NB4 (cell line): ENCODE measurements at regions not wholly inside any gene's neighbourhood (a gene's known extent, or its start where the extent isn't known, plus 50 kb on each side); places are given as distances from the start of the nearest gene placed in this dataset.
A peak's percentile ranks its signal among the peaks of the same experiment; 100 is the strongest.

Source experiments
- DNase-seq: peaks from one replicate; pipeline ENCODE4 v3.0.0; 2010; ENCODE audit warnings: low read depth
- H3K4me3 ChIP-seq: one replicate; pipeline ENCODE4 v1.5.1; 2011; ENCODE audit warnings: mild to moderate bottlenecking, low read depth, low read length, moderate library complexity
- MYC ChIP-seq: IDR thresholded peaks from 2 replicates; pipeline ENCODE4 v1.6.1; 2011; ENCODE audit warnings: low read depth, low read length
- POLR2A ChIP-seq: IDR thresholded peaks from 2 replicates; pipeline ENCODE4 v1.6.1; 2011; ENCODE audit warnings: mild to moderate bottlenecking; ENCODE audit not compliant: insufficient read length; ENCODE audit errors: extremely low read depth
- TF ChIP-seq, protein P1 (sequence below): IDR thresholded peaks from 2 replicates; pipeline ENCODE4 v1.6.1; 2011; ENCODE audit warnings: low read depth, low read length
- TF ChIP-seq, protein P2 (sequence below): IDR thresholded peaks from one replicate; pipeline ENCODE4 v1.5.1; 2012; ENCODE audit warnings: low read depth, low read length

DNA sequence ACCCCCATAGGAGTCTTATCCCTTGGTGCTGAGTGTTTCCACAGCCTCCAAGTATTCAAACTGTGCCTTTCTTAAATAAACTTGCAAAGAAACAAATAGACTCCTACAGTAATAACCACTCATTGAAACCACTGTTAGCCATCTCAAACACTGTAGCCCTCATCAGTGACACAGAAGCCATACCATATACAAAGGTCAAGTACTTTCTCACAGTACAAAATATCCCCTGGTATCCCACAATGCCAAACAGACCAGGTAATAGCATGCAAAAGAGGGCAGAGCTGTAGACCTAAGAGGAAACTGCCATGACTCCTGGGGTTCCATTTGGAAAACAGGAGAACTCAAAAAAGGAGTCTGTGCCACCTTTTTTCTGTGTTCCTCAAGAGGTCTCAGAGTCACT lies 173.8 kb upstream of the PPP1R2C start:
- no peak overlapping the region for H3K4me3 ChIP-seq
- TF ChIP-seq, protein P1, sequence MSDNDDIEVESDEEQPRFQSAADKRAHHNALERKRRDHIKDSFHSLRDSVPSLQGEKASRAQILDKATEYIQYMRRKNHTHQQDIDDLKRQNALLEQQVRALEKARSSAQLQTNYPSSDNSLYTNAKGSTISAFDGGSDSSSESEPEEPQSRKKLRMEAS: no peak
- no peak for DNase-seq

DNA sequence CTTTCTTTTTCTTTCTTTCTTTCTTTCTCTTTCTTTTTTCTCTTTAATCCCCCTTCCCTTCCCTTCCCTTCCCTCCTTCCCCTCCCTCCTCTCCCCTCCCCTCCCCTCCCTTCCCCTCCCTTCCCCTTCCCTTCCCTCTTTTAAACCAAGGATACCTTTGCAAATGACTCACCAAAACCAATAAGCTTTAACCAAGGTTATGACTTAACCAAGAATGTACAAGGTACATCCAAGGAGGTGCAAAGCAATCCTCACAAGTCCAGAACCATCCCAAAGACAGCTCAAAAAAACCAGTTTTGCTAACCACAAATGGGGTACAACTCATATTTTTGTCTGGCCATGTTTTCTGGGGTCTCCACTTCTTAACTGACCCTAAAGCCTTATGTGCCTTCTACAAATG lies 174.7 kb upstream of the PPP1R2C start:
- DNase-seq: no peak
- TF ChIP-seq, protein P2, sequence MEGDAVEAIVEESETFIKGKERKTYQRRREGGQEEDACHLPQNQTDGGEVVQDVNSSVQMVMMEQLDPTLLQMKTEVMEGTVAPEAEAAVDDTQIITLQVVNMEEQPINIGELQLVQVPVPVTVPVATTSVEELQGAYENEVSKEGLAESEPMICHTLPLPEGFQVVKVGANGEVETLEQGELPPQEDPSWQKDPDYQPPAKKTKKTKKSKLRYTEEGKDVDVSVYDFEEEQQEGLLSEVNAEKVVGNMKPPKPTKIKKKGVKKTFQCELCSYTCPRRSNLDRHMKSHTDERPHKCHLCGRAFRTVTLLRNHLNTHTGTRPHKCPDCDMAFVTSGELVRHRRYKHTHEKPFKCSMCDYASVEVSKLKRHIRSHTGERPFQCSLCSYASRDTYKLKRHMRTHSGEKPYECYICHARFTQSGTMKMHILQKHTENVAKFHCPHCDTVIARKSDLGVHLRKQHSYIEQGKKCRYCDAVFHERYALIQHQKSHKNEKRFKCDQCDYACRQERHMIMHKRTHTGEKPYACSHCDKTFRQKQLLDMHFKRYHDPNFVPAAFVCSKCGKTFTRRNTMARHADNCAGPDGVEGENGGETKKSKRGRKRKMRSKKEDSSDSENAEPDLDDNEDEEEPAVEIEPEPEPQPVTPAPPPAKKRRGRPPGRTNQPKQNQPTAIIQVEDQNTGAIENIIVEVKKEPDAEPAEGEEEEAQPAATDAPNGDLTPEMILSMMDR: no peak
- TF ChIP-seq, protein P1: no peak
- no peak for TF ChIP-seq POLR2A
- no peak for TF ChIP-seq MYC
- H3K4me3 ChIP-seq: no peak overlapping the region

DNA sequence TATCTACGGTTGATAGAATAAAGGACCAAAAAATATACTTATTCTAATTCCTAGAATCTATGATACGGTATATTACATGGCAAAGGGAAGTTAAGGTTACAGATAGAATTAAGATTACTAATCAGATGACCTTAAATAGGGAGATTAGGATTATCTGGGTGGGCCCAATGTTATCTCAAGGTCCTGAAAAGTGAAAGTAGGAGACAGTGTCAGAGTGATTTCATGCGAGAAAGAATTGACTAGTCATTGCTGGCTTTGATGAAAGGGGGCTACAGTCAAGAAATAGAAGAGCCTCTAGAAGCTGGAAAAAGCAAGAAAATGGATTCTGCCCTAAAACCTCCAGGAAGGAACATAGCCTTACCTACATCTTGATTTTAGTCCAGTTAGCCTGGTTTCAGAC lies 176.9 kb upstream of the PPP1R2C start:
- TF ChIP-seq MYC: no peak
- no peak for TF ChIP-seq POLR2A
- TF ChIP-seq, protein P2: no peak
- TF ChIP-seq, protein P1: no peak
- DNase-seq: no peak
- no peak overlapping the region for H3K4me3 ChIP-seq

DNA sequence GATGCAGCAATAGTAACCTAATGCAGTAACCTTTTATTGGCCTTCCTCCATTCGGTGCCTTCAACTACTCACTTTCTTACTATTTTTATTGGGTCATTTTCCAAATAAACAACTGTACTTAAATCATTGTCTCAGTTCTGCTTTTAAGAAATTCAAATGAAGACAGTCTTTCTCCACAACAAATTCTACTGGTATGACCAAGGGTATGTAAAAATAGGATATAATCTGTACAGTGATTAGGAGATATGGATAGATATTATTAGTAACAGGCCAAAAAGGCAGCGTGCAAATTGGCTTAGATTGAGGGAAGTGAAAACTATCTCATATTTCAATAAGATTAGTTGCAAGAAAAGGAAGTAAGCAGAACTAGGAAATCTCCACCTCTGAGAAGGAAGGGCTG lies 177.4 kb upstream of the PPP1R2C start:
- DNase-seq: no peak
- H3K4me3 ChIP-seq: no peak overlapping the region
- TF ChIP-seq, protein P1: no peak
- no peak for TF ChIP-seq MYC
- no peak for TF ChIP-seq POLR2A
- TF ChIP-seq, protein P2: no peak

DNA sequence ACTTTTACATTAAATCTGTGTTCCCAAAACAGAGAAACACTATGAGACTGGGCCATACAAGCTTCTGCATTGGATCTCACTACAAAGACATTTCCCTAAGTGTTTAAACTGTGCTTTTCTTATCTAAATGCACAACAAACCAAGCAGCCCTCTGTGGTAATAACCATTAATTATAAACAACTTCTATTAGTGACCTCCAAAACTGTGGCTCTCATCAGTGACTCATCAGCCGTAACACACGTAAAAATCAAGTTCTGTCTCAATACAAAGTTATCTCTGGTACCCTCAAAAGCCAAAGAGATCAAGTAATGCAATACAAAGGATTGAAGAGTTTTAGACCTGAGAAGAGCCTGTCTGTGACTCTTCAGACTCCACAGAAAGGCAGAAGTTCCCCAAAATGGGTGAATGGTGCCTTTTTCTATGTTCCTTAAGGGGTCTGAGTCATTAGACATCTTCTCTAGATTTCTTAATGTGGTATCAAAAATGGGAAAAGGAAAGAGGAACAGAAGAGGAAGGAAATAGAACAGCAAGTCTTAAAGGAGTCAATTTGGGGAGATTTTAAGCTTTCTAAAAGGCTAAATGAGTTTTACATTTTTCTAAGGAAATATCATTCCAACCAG lies 189.8 kb upstream of the PPP1R2C start:
- no peak overlapping the region for H3K4me3 ChIP-seq
- DNase-seq: peak; percentile 32
- TF ChIP-seq POLR2A (no peak), MYC (no peak)

DNA sequence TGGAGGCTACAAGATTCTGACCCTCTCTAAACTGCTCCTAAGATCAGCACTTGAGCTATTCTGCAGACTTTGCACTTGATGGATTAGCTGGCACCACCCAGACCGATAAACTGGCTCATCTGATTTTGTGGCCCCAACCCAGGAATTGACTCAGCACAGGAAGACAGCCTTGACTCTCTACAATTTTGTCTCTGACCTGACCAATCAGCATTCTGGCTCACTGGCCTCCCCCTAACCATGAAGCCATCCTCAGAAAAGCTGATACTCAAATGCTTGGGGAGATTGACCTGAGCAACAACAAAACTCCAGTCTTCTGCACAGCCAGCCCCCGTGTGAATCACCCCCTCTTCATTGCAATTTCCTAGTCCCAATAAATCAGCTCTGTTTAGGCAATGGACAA lies 195.4 kb upstream of the PPP1R2C start:
- no peak overlapping the region for H3K4me3 ChIP-seq
- no peak for DNase-seq
- TF ChIP-seq, protein P2: no peak
- TF ChIP-seq, protein P1: no peak
- no peak for TF ChIP-seq POLR2A
- no peak for TF ChIP-seq MYC

DNA sequence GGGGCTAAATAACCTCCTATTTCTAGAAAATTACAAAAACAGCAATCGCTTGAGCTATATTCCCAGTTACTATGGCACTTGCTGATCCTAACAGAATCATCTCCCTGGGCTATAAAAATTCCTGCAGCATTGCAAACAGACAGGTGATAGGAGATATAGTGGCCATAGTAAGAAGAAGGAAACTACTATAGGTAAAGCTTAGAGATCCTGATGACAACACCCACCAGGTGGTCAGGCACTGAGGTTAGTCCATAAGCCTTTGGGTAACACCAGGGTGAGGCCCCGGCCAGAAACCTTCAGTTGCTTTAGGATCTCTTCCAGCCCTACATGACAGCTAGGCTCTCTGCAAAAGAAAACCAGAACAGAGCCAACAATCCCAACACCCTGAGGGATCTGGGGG lies 197.9 kb upstream of the PPP1R2C start:
- H3K4me3 ChIP-seq: no peak overlapping the region
- no peak for DNase-seq
- TF ChIP-seq, protein P1: no peak
- TF ChIP-seq, protein P2: no peak
- TF ChIP-seq POLR2A: no peak
- no peak for TF ChIP-seq MYC
